ENCODE measurements at regions not wholly inside any gene's neighbourhood (a gene's known extent, or its start where the extent isn't known, plus 50 kb on each side); places are given as distances from the start of the nearest gene placed in this dataset.

GRCh38 chr18:34448662-34449061, 223.9 kb upstream of the NOL4 start:
- ATAC-seq (no peak), FAIRE-seq (no peak), DNase-seq (ENCODE audit: low read depth, low spot score) (no peak)
- ChIA-PET SMC1A (ENCODE audit: uncharacterized antibody, unreplicated experiment) (interaction anchor here (1.0 kb wide), 1 partner anchor 326 kb away, joined by 3 read pairs; no protein-coding TSS in a partner anchor), POLR2A (no interaction called here), RAD21 (ENCODE audit: unreplicated experiment) (no interaction called here), CTCF (no interaction called here)
- H3K4me1 ChIP-seq (ENCODE audit: control insufficient read depth, insufficient read depth, low read length): no peaks in the 10 kb centered on the region
- no peaks in the 10 kb centered on the region for H4K20me1 ChIP-seq (ENCODE audit: control insufficient read depth, insufficient read depth)
- TF ChIP-seq, protein P1, sequence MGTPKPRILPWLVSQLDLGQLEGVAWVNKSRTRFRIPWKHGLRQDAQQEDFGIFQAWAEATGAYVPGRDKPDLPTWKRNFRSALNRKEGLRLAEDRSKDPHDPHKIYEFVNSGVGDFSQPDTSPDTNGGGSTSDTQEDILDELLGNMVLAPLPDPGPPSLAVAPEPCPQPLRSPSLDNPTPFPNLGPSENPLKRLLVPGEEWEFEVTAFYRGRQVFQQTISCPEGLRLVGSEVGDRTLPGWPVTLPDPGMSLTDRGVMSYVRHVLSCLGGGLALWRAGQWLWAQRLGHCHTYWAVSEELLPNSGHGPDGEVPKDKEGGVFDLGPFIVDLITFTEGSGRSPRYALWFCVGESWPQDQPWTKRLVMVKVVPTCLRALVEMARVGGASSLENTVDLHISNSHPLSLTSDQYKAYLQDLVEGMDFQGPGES (IDR thresholded peaks at IDR 0.05): no peak
- no peaks in the 10 kb centered on the region for H3K36me3 ChIP-seq (ENCODE audit: control insufficient read depth in 2 of 2, insufficient read depth in 2 of 2, low read length in 1 of 2)
- no peaks in the 10 kb centered on the region for H3K9me3 ChIP-seq (replicated peaks; ENCODE audit: control insufficient read depth, insufficient read depth, low read length)
- no peak overlapping the region for H3K4me2 ChIP-seq (ENCODE audit: control insufficient read depth, insufficient read depth)
- in situ Hi-C loops (cut with MboI): no loop called here
- intact Hi-C loops (cut with micrococcal nuclease; ENCODE audit: unreplicated experiment): no loop called here
- H3K27ac ChIP-seq (ENCODE audit: control insufficient read depth, insufficient read depth): no peak overlapping the region
- no TSS peak for BruUV-seq (replicated peaks)
- no peaks in the 10 kb centered on the region for H3K79me2 ChIP-seq (ENCODE audit: control insufficient read depth, insufficient read depth, low read length)
- no peak overlapping the region for H3K9ac ChIP-seq (ENCODE audit: control insufficient read depth, insufficient read depth, low read length)
- no peak overlapping the region for H3K4me3 ChIP-seq
- no peak overlapping the region for H2AFZ ChIP-seq (ENCODE audit: control insufficient read depth, low read depth, low read length)
- H3K27me3 ChIP-seq (replicated peaks in 1 of 2; ENCODE audit: control insufficient read depth in 2 of 2, insufficient read depth in 2 of 2, low read length in 1 of 2): no peaks in the 10 kb centered on the region

DNA sequence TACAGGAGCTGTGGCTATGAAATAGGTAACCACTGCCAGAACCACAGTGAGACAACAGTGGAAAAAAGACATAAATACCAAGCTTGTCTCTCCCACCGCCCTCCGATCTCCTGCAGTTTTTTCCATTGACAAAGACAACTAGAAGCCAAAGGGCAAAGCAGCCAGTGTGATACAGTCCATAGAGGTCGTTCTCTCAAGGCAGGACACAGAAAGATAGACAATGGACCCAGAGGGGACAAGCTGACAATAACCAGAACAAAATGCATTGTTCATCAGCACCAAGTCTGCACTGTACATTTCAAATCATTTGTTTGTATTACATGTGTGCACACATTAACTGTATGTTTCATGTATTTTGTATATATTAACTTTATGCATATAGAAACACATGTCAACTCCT, 233.0 kb upstream of the NOL4 start:
- 54% methylated on average over 3 of the region's 3 CpGs for WGBS (ENCODE audit: insufficient coverage, insufficient replicate concordance, low lambda C conversion rate, missing lambda C conversion rate)
- TF ChIP-seq SPI1 (IDR thresholded peaks at IDR 0.05; ENCODE audit: borderline replicate concordance, insufficient read depth, low read depth, low read length) (no peak), ETV6 (conservative IDR thresholded peaks at IDR 0.05 in 1 of 2, IDR thresholded peaks at IDR 0.05 in 1 of 2; ENCODE audit: borderline replicate concordance in 1 of 2, low read depth in 1 of 2) (no peak), REST (IDR thresholded peaks at IDR 0.05; ENCODE audit: low read depth, low read length) (no peak), ZNF24 (IDR thresholded peaks at IDR 0.05) (no peak), MEF2B (IDR thresholded peaks at IDR 0.05; ENCODE audit: partially characterized antibody, poor library complexity, severe bottlenecking) (no peak), CEBPZ (IDR thresholded peaks at IDR 0.05; ENCODE audit: low read depth, low read length) (no peak), FOS (IDR thresholded peaks at IDR 0.05; ENCODE audit: borderline replicate concordance, extremely low read depth, insufficient read length) (no peak)

More for the DNA sequence above, 233.0 kb upstream of the NOL4 start:
- DNase-seq (ENCODE audit: low read depth, low spot score) (no peak), FAIRE-seq (no peak), ATAC-seq (no peak)
- intact Hi-C loops (cut with micrococcal nuclease; ENCODE audit: unreplicated experiment) (no loop called here), in situ Hi-C loops (cut with MboI) (no loop called here)
- Histone ChIP-seq H4K20me1 (ENCODE audit: control insufficient read depth, insufficient read depth) (no peaks in the 10 kb centered on the region), H2AFZ (ENCODE audit: control insufficient read depth, low read depth, low read length) (no peak overlapping the region), H3K9me3 (replicated peaks; ENCODE audit: control insufficient read depth, insufficient read depth, low read length) (no peaks in the 10 kb centered on the region), H3K36me3 (ENCODE audit: control insufficient read depth in 2 of 2, insufficient read depth in 2 of 2, low read length in 1 of 2) (no peaks in the 10 kb centered on the region), H3K4me1 (ENCODE audit: control insufficient read depth, insufficient read depth, low read length) (no peaks in the 10 kb centered on the region), H3K27ac (ENCODE audit: control insufficient read depth, insufficient read depth) (no peak overlapping the region), H3K4me2 (ENCODE audit: control insufficient read depth, insufficient read depth) (no peak overlapping the region), H3K9ac (ENCODE audit: control insufficient read depth, insufficient read depth, low read length) (no peak overlapping the region), H3K27me3 (replicated peaks in 1 of 2; ENCODE audit: control insufficient read depth in 2 of 2, insufficient read depth in 2 of 2, low read length in 1 of 2) (no peaks in the 10 kb centered on the region), H3K4me3 (no peak overlapping the region), H3K79me2 (ENCODE audit: control insufficient read depth, insufficient read depth, low read length) (no peaks in the 10 kb centered on the region)
- ChIA-PET POLR2A (no interaction called here), CTCF (interaction anchor here (0.5 kb wide), 1 partner anchor 323 kb away, joined by 3 read pairs; no protein-coding TSS in a partner anchor), SMC1A (ENCODE audit: uncharacterized antibody, unreplicated experiment) (interaction anchor here (1.0 to 1.8 kb wide), 3 partner anchors 10 to 335 kb away, joined by 3 to 4 read pairs (median 4); no protein-coding TSS in a partner anchor), RAD21 (ENCODE audit: unreplicated experiment) (no interaction called here)
- no TSS peak for BruUV-seq (replicated peaks)

Data from GM12878 (cell line).